TTC549 (cell line): ENCODE measurements at regions not wholly inside any gene's neighbourhood (a gene's known extent, or its start where the extent isn't known, plus 50 kb on each side); places are given as distances from the start of the nearest gene placed in this dataset.
"Not testable (repeated sequence)": the region's sequence is repeated elsewhere in the genome, so short reads cannot be mapped to it uniquely, and the experiment has no call there.

ENCODE experiments used
- FAIRE-seq: peaks from 2 replicates; lab custom pipeline; 2012; peaks lifted over from hg19 to GRCh38; lab: Jason Lieb, UNC

GRCh38 chr2:160812830-160813505 is 319.4 kb upstream of the RBMS1 start:
- no peak for FAIRE-seq

GRCh38 chr2:160813506-160813858 is 319.9 kb upstream of the RBMS1 start:
- no peak for FAIRE-seq

- no peak for FAIRE-seq
Observed at GRCh38 chr2:160816916-160817499, 323.4 kb upstream of the RBMS1 start.

GRCh38 chr2:160820691-160821090 is 327.1 kb upstream of the RBMS1 start:
- no peak for FAIRE-seq

GRCh38 chr2:160822006-160822405 is 328.4 kb upstream of the RBMS1 start:
- FAIRE-seq = no peak

- no peak for FAIRE-seq
Observed at GRCh38 chr2:160825433-160825832, 331.8 kb upstream of the RBMS1 start.

GRCh38 chr2:160826496-160826895 is 332.9 kb upstream of the RBMS1 start:
- FAIRE-seq = no peak

DNA sequence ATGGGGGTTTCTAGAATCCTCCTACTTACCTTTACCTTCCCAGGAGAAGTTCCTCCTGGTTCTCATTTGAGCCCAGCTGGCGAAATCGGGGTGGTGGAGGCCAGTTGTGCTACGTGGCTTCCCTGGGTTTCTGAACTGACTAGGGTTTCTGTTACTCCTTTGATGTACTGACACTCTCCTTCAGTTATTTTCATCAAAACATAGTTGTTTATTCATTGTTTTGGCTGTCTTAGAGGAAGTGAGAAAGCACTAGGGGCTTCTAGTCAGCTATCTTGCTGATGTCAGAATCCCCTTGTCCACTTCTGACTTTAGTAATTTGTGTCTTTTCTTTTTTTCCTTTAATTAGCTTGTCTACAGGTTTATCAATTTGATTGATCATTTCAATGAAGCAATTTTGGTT is 332.2 kb upstream of the TANK start:
- no peak for FAIRE-seq

GRCh38 chr2:160832381-160832780 is 327.8 kb upstream of the TANK start:
- FAIRE-seq = not testable (repeated sequence)

GRCh38 chr2:160835166-160835565 is 325.1 kb upstream of the TANK start:
- FAIRE-seq = no peak

DNA sequence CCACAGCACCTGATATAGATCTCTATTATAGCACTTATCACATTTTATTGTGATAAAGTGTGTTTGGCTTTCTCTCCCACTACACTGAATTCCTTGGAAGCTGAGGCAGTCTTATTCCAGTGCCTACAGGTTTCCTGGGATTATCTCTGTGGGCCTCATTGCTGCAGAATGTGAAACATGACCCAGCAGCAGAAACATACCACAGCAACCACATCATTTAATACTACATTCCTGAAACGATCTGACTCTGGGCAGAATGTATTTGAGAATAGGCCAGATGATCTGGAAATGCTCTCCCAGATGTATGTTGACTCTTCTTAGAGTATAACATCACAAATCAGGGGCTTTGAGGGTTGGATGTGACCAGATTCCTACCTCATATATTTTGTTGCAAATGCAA is 323.5 kb upstream of the TANK start:
- no peak for FAIRE-seq

DNA sequence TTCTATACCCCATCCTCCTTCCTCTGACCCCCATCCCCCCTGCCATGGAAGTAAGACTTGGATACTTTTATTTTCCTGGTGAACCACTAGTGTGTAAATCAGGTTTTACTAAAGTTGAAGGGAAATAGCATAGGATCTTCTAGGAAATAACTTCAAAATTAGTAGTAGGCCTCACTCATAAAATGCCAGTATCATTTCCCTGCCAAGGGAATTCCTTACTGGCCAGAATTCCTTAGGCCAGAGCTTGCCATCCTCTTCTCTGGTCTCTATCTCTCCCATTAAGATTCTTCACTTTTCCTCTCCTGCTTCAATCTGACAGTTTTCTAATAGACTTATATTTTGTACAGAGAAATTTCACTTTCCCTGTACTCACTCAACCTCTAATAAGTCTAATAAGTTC is 322.8 kb upstream of the TANK start:
- FAIRE-seq = no peak

- no peak for FAIRE-seq
Observed at GRCh38 chr2:160838147-160838546, 322.1 kb upstream of the TANK start.

- no peak for FAIRE-seq
Observed at GRCh38 chr2:160838691-160839090, 321.5 kb upstream of the TANK start.

- no peak for FAIRE-seq
Observed at GRCh38 chr2:160842286-160842685, 317.9 kb upstream of the TANK start.

DNA sequence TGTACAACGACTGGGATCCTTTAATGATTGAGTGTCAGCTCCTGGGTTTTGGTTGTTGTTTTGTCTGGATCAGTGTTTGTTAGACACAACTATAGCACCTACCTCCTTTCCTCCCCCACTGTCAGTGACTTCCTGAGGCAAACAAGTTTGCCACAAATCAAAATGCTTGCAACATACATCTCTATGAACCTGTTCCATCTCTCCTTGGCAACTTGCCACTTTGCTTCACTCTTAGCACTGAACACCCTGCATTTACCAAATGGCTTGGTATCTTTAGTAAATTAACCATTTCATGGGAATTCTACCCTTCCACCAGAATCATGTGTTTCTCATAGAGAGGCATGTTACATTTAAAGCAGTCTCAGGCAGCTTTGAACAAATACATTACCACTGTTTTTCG is 301.1 kb upstream of the TANK start:
- no peak for FAIRE-seq

DNA sequence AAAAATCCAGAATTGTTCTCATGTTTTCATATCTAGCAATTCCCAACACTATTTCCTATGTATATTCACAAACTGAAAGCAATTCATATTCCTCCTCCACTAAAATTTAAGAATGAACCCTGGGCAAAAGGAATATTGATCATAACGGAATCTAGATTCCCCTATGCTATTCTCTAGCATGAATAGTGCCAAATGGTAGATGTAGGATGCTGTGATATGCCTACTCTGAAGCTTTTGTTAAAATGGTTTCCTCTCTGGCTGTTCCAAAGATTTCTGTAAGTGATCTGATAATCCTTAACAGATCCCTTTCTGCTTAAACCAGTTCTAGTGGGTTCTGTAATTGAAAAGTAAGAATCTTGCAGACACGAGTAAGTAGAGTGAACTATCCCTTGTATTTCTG is 298.0 kb upstream of the TANK start:
- no peak for FAIRE-seq

GRCh38 chr2:160868891-160869290 is 291.3 kb upstream of the TANK start:
- no peak for FAIRE-seq

DNA sequence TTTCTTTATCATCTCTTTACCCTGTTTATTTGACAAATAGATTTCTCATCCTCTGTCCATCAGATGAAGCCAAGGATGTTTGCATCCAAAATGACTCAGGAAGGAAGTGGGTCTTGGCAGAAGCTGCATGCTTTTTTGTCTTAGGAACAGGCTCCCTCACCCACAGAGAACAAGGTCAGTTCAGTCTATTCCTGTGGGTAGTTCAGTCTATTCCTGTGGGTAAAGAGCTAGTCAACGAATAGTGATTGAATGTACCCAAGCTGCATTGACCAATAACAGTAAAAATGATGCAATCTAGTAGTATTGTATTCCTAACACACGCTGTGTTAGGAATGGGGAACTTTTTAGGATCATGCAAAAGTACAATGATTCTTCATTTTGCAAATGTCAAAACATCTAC is 290.8 kb upstream of the TANK start:
- no peak for FAIRE-seq

GRCh38 chr2:160870729-160871465 is 289.3 kb upstream of the TANK start:
- FAIRE-seq = no peak

- no peak for FAIRE-seq
Observed at GRCh38 chr2:160871953-160872352, 288.3 kb upstream of the TANK start.

DNA sequence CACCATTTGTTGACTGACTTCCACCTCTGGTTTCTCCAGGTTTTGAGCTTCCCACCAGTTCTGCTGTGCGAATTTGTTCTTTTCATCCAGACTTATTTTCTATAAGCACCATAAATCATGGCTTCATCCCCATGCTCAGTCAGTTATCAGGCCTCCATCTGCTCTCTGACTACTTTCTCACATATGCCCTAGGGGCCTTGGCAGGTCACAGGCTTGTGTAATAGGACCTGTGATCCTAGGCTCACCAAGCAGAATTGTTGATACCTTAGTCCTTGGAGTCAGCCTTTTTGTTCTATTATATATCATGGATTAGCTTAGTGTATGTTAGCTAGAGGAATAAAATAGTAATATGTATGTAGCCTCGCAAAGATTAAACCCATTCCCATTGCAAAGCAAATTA is 284.2 kb upstream of the TANK start:
- no peak for FAIRE-seq

DNA sequence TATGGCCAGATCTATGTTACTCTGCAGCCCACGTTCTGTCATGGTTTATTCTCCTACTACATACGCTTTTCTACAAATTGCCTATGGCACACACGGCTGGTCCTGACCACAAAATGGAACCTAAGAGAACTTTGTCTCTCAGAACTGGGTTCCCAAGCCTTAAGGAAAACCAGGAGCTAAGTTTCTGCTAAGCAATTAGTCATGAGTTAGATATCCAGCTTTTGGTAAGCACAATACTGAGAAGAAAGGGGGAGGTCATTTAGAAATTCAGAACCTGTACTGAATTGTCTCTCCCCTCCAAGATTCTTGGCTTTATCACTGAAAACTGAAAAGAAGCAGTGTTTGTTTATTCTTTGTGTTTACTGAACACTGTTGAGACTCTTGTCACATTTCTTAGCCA is 283.5 kb upstream of the TANK start:
- no peak for FAIRE-seq

GRCh38 chr2:160878618-160879017 is 281.6 kb upstream of the TANK start:
- no peak for FAIRE-seq
